ENCODE measurements at regions not wholly inside any gene's neighbourhood (a gene's known extent, or its start where the extent isn't known, plus 50 kb on each side); places are given as distances from the start of the nearest gene placed in this dataset.

DNA sequence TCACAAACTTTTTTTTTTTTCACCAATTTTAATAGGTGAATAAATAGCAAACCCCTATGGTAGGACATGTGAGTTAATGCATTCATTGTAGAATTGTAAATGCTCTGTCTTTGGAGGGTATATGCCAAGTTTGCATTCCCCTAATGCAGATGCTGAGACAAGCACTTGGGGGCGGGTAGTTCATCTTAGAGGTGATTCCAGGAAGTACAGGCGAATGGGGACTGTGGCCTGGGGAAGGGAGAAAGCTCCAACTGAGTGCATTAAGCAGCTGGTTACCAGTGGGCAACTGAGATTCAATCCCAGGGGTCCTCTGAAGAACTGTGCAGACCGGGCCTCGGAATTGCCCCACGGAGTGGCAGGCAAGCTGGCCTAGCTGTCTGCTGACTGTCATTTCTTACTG, 107.6 kb downstream of the ZNF664 start:
- H3K27ac Mint-ChIP-seq: no peak overlapping the region
- CTCF ChIA-PET: no interaction called here
- 89% methylated on average over 5 of the region's 5 CpGs for WGBS (ENCODE audit: insufficient coverage)

DNA sequence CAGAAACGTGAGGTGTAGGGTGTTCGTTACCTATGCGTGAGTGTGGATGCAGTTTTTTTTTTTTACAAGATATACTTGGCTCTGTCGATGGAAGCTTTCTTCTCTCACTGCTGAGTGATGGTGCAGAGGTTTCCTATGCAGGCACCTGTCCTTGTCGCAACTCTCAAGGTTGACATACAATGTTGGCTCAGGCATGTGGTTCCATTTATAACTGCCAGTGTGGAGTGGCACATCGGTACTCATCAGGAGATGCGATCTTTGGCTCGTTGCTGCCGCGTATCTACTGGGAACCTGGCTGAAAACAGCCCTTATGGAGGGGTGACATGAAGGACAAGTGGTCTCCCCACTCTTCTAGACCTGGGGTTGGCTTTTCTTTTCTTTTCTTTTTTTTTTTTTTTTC, 109.0 kb downstream of the ZNF664 start:
- Mint-ChIP-seq H3K27me3 (no peaks in the 10 kb centered on the region), H3K9me3 (ENCODE audit: insufficient read depth) (no peaks in the 10 kb centered on the region), H3K4me1 (no peaks in the 10 kb centered on the region), H3K27ac (no peak overlapping the region), H3K4me3 (no peak overlapping the region)
- no peak overlapping the region for H3K4me3 ChIP-seq (ENCODE audit: control extremely low read depth in 1 of 5, extremely low read depth in 1 of 5, insufficient read depth in 1 of 5, low read depth in 2 of 5, low read length in 4 of 5)
- no peaks in the 10 kb centered on the region for H3K36me3 ChIP-seq (replicated peaks in 1 of 2; ENCODE audit: control extremely low read depth in 1 of 2, control insufficient read depth in 1 of 2, extremely low read depth in 1 of 2, insufficient read depth in 2 of 2, low read length in 1 of 2)
- ChIA-PET CTCF (no interaction called here), POLR2A (no interaction called here)
- H3K27me3 ChIP-seq (replicated peaks in 1 of 4; ENCODE audit: control extremely low read depth in 1 of 4, control insufficient read depth in 3 of 4, insufficient read depth in 4 of 4, low read length in 3 of 4): no peaks in the 10 kb centered on the region
- no peaks in the 10 kb centered on the region for H3K4me1 ChIP-seq (ENCODE audit: control insufficient read depth in 2 of 2, insufficient read depth in 2 of 2, low read length in 2 of 2)
- H2AFZ ChIP-seq (ENCODE audit: insufficient read depth, low read depth, low read length, poor library complexity, severe bottlenecking): no peak overlapping the region
- DNase-seq (no peak), ATAC-seq (ENCODE audit: low read depth) (no peak)
- no peak overlapping the region for H3K27ac ChIP-seq (ENCODE audit: low read length in 2 of 2)
- H3K9me3 ChIP-seq (ENCODE audit: control extremely low read depth in 1 of 3, control insufficient read depth in 2 of 3, insufficient read depth in 1 of 3, low read length in 2 of 3): peaks cover 0 to 11% (median 0%) of the 10 kb centered on the region in 3 donors
- WGBS (ENCODE audit: insufficient coverage): 95% methylated on average over 10 of the region's 10 CpGs
- H3K4me2 ChIP-seq (replicated peaks; ENCODE audit: low read depth, low read length, poor library complexity, severe bottlenecking): no peak overlapping the region
- no peak overlapping the region for H3K9ac ChIP-seq (ENCODE audit: low read length)
- no peaks in the 10 kb centered on the region for H4K20me1 ChIP-seq (ENCODE audit: control insufficient read depth, insufficient read depth, low read length, poor library complexity, severe bottlenecking)
- no peak for TF ChIP-seq EZH2 (IDR thresholded peaks at IDR 0.05; ENCODE audit: borderline replicate concordance, insufficient read depth, low read depth, low read length, poor library complexity, severe bottlenecking)
- TF ChIP-seq, protein P1, sequence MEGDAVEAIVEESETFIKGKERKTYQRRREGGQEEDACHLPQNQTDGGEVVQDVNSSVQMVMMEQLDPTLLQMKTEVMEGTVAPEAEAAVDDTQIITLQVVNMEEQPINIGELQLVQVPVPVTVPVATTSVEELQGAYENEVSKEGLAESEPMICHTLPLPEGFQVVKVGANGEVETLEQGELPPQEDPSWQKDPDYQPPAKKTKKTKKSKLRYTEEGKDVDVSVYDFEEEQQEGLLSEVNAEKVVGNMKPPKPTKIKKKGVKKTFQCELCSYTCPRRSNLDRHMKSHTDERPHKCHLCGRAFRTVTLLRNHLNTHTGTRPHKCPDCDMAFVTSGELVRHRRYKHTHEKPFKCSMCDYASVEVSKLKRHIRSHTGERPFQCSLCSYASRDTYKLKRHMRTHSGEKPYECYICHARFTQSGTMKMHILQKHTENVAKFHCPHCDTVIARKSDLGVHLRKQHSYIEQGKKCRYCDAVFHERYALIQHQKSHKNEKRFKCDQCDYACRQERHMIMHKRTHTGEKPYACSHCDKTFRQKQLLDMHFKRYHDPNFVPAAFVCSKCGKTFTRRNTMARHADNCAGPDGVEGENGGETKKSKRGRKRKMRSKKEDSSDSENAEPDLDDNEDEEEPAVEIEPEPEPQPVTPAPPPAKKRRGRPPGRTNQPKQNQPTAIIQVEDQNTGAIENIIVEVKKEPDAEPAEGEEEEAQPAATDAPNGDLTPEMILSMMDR (IDR thresholded peaks at IDR 0.05): no peak
- H3K79me2 ChIP-seq (ENCODE audit: control insufficient read depth, insufficient read depth, low read length): no peaks in the 10 kb centered on the region
- intact Hi-C loops (cut with micrococcal nuclease): no loop called here

More for the DNA sequence above, 107.6 kb downstream of the ZNF664 start:
- intact Hi-C loops (cut with micrococcal nuclease): no loop called here
- Histone ChIP-seq H2AFZ (ENCODE audit: insufficient read depth, low read depth, low read length, poor library complexity, severe bottlenecking) (no peak overlapping the region), H4K20me1 (ENCODE audit: control insufficient read depth, insufficient read depth, low read length, poor library complexity, severe bottlenecking) (no peaks in the 10 kb centered on the region), H3K27ac (ENCODE audit: low read length in 2 of 2) (no peak overlapping the region), H3K27me3 (replicated peaks in 1 of 4; ENCODE audit: control extremely low read depth in 1 of 4, control insufficient read depth in 3 of 4, insufficient read depth in 4 of 4, low read length in 3 of 4) (no peaks in the 10 kb centered on the region), H3K9me3 (ENCODE audit: control extremely low read depth in 1 of 3, control insufficient read depth in 2 of 3, insufficient read depth in 1 of 3, low read length in 2 of 3) (no peaks in the 10 kb centered on the region), H3K9ac (ENCODE audit: low read length) (no peak overlapping the region), H3K4me3 (ENCODE audit: control extremely low read depth in 1 of 5, extremely low read depth in 1 of 5, insufficient read depth in 1 of 5, low read depth in 2 of 5, low read length in 4 of 5) (no peak overlapping the region), H3K4me2 (replicated peaks; ENCODE audit: low read depth, low read length, poor library complexity, severe bottlenecking) (no peak overlapping the region), H3K4me1 (ENCODE audit: control insufficient read depth in 2 of 2, insufficient read depth in 2 of 2, low read length in 2 of 2) (no peaks in the 10 kb centered on the region), H3K79me2 (ENCODE audit: control insufficient read depth, insufficient read depth, low read length) (no peaks in the 10 kb centered on the region), H3K36me3 (replicated peaks in 1 of 2; ENCODE audit: control extremely low read depth in 1 of 2, control insufficient read depth in 1 of 2, extremely low read depth in 1 of 2, insufficient read depth in 2 of 2, low read length in 1 of 2) (no peaks in the 10 kb centered on the region)
- DNase-seq (no peak), ATAC-seq (ENCODE audit: low read depth) (no peak)
- TF ChIP-seq, protein P1 (IDR thresholded peaks at IDR 0.05): no peak
- TF ChIP-seq EZH2 (IDR thresholded peaks at IDR 0.05; ENCODE audit: borderline replicate concordance, insufficient read depth, low read depth, low read length, poor library complexity, severe bottlenecking): no peak
- no peak overlapping the region for H3K4me3 Mint-ChIP-seq
- POLR2A ChIA-PET: no interaction called here
- H3K9me3 Mint-ChIP-seq (ENCODE audit: insufficient read depth): no peaks in the 10 kb centered on the region
- H3K27me3 Mint-ChIP-seq: no peaks in the 10 kb centered on the region
- no peaks in the 10 kb centered on the region for H3K4me1 Mint-ChIP-seq

Measured in B cell (primary cell).